HG03095 (cell line): ENCODE measurements at regions not wholly inside any gene's neighbourhood (a gene's known extent, or its start where the extent isn't known, plus 50 kb on each side); places are given as distances from the start of the nearest gene placed in this dataset.
A peak's percentile ranks its signal among the peaks of the same experiment; 100 is the strongest.

Experiments used
- ATAC-seq: cut with Tn5 transposase; IDR thresholded peaks from one replicate; pipeline ENCODE4 v1.9.1; 2021; ENCODE audit warnings: moderate library complexity; ENCODE audit not compliant: unreplicated experiment

GRCh38 chr4:3343358-3343757 is 50.5 kb downstream of the RGS12 start:
- ATAC-seq = no peak

DNA sequence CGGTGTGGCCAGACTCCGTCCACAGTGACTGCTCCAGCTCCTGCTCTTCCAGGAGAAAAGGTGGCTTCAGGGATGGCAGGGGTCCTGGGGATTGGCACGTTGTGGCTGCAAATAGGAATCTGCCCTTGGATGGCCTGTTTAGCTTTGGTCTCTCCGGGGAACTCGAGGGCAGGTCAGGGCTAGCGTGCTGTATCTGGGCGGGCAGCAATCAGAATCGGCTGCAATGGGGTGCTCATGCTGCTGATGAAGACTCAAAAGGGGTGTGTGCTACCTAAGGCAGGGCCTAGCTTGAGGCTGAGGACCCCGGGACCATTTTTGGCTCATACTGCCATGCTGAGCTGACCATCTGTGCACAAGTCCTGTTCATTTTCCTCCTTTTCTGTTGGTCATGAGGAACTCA is 51.3 kb downstream of the RGS12 start:
- no peak for ATAC-seq

DNA sequence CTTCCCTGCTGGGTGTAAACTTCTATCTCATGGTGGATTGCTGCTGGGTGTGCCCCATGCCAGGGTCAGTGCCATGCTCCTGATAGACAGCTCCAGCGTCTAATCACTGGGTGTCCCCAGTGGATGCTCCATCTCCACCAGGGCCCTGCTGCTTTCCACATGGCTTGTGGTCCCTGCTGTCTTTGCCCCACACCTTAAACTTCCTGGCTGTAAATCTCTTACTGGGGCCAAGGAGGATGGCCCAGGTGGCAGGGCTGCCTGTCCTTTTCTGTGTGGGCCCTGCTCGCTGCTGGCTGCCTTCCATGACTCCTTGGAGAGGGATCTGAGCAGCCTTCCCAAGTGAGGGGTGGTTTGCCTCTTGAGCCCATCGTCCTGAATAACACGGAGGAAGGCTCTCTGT is 51.8 kb downstream of the RGS12 start:
- no peak for ATAC-seq

GRCh38 chr4:3345384-3345783 is 52.6 kb downstream of the RGS12 start:
- no peak for ATAC-seq

DNA sequence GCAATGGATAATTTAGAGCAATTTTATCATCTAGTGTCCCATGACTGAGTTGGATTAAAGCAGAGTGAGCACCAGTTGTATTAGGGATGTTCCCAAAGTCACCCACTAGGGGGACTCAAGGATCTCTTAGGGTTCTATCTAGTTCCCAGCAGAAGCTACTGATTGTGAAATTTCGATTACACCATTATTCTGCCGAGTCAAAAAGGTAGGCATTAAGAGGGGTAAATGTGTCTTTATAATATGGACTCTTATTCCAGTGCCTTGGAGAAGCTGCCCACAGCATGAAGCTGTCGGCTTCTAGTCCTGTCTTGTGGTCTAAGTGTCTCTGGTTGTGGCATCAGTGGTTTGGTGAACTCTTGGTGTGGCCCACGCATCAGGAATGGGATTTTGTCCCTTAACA is 53.3 kb downstream of the RGS12 start:
- no peak for ATAC-seq

DNA sequence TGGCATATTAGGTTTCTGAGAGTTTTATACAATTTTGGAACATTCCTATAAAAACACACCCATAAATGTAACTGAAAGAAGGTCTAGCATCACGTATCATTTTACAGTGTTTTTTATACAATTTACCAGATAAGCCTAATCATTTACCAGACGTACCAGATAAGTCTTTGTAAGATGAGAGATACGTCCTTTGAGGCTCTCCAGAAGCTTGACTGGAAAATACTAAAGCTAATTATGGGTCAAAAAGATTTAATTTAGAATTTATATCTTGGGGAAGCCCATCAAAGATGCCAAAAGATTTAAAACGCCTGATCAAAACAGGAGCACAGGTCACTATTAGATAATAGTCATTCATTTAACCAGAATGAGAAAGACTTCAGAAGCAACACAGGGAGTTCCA is 55.0 kb downstream of the RGS12 start:
- no peak for ATAC-seq

DNA sequence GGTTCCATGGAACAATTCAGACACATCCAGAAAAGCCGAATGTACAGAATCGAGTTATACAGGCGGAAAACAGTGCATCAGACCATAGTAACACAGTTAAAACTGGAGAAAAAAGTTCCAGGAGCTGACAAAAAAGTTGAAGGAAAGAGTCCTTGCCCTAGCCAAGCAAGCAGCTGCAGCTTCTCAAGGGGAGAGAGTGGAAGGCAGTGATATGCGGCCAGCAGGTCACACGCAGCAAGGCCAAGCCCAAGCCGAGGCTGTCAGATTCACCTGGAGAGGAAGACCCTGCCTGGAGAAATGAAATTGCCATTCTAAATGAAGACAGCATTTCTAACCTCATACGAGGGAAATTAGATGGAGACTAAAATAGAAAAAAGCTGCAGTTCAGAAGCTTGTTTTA is 55.8 kb downstream of the RGS12 start:
- no peak for ATAC-seq

- ATAC-seq = no peak
Observed at GRCh38 chr4:3349116-3349515, 56.3 kb downstream of the RGS12 start.

DNA sequence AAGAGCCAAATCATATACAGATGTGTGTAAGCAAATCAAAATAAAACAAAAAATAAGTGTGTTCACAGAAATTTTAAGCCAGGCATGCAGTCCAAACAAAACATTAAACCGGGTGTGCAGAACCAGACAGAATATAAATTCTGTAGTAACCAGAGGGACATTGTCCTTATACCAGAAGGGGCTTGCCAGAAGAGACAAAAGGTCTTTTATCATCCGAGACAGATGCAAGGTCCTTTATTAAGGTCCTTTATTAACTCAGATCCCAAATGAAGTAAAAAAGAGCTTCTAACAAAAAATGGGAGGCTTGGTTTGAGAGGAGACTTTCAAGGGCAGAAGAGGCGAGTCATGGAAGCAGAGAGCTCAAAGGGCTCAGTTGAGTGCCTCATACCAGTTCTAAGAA is 59.2 kb downstream of the RGS12 start:
- ATAC-seq = no peak

- ATAC-seq = no peak
Observed at GRCh38 chr4:3352505-3352904, 59.7 kb downstream of the RGS12 start.

DNA sequence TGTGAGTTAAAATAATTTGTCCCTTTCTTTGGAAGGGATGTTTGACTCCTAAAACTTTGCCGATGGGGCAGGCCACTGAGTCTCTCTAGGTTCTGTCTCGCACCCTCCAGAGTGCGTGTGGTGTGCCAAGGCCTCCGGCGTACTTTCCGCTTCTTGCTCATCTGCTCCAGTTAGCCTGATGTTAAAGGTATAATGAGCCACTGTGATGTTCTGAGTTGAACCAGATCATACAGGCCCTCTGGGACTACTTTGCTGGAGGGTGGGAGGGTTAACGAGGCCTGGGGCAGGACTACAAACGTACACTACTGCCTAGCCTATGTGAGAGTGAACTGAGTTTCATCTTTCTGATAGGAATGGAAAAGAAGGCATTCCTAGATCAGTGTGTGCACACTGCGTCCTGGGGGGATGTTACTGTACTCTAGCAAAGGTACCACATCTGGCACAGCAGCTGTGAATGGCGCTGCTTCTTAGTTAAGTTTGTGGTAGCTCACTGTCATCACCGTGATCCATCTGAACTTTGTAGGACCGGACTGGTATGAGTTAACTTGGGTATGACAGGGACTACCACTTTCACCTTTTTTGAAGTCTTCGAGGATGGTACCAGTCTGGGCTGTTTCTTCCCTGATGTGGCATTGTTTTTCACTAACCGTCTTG is 60.2 kb downstream of the RGS12 start:
- ATAC-seq = no peak

GRCh38 chr4:3353752-3354454 is 61.1 kb downstream of the RGS12 start:
- ATAC-seq = no peak

- no peak for ATAC-seq
Observed at GRCh38 chr4:3354455-3354811, 61.6 kb downstream of the RGS12 start.

DNA sequence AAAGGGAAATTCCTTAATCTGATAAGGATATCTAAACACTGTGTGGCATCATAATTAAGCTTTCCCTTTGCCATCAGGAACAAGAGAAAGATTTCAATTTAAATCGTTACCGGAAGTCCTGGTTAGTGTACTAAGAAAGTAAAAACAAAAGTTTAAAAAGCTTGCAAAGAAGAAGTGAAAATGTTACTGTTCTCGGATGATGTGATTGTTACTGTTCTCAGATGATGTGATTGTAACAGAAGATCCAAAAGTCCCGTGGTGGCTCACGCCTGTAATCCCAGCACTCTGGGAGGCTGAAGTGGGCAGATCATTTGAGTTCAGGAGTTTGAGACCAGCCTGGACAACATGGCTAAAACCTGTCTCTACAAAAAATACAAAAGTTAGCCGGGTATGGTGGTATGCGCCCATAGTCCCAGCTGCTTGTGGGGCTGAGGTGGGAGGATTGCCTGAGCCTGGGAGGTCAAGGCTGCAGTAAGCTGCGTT is 62.5 kb downstream of the RGS12 start:
- peak; percentile 92 for ATAC-seq

DNA sequence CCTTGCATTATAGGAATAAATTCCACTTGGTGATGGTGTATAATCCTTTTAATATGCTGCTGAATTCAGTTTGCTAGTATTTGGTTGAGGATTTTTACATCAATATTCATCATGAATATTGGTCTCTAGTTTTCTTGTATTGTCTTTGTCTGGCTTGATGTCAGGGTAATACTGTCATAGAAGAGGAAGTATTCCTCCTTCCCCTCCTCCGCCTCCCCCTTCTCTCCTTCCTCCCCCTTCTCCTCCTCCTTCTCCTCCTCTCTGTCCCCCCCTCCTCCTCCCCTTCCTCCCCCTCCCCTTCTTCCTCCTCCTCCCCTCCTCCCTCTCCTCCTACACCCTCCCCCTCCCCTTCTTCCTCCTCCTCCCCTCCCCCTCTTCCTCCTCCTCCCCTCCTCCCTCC is 65.8 kb downstream of the RGS12 start:
- ATAC-seq = no peak

DNA sequence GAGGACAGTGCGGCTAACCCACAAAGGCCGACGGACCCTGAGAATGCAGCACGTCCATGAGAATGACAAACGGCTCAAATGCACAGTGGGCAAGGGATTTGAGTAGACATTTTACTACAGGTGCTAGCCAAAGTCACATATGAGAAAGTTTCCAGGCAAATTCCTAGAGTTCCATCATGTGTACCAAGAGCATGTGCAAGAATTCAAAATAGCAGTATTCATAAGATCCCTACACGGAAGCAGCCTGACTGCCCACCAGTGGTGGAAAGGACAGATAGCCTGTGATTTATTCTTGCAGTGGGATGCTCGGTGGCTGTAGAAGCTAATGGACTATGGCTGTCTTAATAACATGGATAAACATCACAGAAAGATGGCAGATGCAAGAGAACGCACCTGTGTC is 68.0 kb downstream of the RGS12 start:
- ATAC-seq = no peak

- ATAC-seq = no peak
Observed at GRCh38 chr4:3361406-3361805, 68.6 kb downstream of the RGS12 start.

DNA sequence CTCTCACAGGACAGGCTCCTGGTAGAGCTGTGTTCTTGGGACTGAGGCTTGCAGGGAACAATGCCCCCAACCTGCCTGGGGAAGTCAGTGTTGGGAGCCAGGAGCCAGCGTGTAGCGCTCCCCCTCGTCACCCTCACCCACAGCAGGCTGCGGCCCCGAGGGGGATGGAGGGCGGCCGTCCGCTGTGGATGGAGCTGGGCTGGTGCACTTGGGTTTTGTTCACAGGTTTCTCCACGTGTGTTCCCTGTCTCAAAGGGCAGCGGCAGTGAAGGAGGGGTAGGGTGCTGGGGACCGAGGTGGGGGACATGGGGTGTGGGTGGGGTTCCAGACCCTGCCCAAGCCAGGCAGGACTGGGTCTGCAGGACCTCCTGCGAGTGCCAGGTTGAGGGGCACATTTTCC is 69.1 kb downstream of the RGS12 start:
- ATAC-seq = no peak

- ATAC-seq = no peak
Observed at GRCh38 chr4:3362431-3363287, 69.8 kb downstream of the RGS12 start.

- ATAC-seq = no peak
Observed at GRCh38 chr4:3363411-3364141, 70.8 kb downstream of the RGS12 start.

- ATAC-seq = no peak
Observed at GRCh38 chr4:3364199-3364598, 71.4 kb downstream of the RGS12 start.
